MM.1S (cell line): ENCODE measurements at regions not wholly inside any gene's neighbourhood (a gene's known extent, or its start where the extent isn't known, plus 50 kb on each side); places are given as distances from the start of the nearest gene placed in this dataset.

ENCODE experiments used
- EZH2phosphoT487 ChIP-seq: fragments of 300-600 bp; sonication (generic); IDR thresholded peaks from 2 replicates; pipeline ENCODE4 v1.6.1; 2018; ENCODE audit warnings: antibody characterized with exemption, low read length
- TF ChIP-seq, protein P1 (sequence below): fragments of 300-600 bp; sonication (generic); IDR thresholded peaks from 2 replicates; pipeline ENCODE4 v1.5.1; 2016; ENCODE audit warnings: antibody characterized with exemption, low read length, mixed read lengths

GRCh38 chr7:54687462-54688212, 71.4 kb downstream of the SEC61G start:
- TF ChIP-seq, protein P1, sequence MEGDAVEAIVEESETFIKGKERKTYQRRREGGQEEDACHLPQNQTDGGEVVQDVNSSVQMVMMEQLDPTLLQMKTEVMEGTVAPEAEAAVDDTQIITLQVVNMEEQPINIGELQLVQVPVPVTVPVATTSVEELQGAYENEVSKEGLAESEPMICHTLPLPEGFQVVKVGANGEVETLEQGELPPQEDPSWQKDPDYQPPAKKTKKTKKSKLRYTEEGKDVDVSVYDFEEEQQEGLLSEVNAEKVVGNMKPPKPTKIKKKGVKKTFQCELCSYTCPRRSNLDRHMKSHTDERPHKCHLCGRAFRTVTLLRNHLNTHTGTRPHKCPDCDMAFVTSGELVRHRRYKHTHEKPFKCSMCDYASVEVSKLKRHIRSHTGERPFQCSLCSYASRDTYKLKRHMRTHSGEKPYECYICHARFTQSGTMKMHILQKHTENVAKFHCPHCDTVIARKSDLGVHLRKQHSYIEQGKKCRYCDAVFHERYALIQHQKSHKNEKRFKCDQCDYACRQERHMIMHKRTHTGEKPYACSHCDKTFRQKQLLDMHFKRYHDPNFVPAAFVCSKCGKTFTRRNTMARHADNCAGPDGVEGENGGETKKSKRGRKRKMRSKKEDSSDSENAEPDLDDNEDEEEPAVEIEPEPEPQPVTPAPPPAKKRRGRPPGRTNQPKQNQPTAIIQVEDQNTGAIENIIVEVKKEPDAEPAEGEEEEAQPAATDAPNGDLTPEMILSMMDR, result no peak
- TF ChIP-seq EZH2phosphoT487, result no peak
